ENCODE measurements at regions not wholly inside any gene's neighbourhood (a gene's known extent, or its start where the extent isn't known, plus 50 kb on each side); places are given as distances from the start of the nearest gene placed in this dataset.
A peak's percentile ranks its signal among the peaks of the same experiment; 100 is the strongest.

- no peak for DNase-seq (ENCODE audit: low read depth)
- no peak overlapping the region for H3K4me3 ChIP-seq (replicated peaks; ENCODE audit: low read depth, low read length)
- TF ChIP-seq, protein P1, sequence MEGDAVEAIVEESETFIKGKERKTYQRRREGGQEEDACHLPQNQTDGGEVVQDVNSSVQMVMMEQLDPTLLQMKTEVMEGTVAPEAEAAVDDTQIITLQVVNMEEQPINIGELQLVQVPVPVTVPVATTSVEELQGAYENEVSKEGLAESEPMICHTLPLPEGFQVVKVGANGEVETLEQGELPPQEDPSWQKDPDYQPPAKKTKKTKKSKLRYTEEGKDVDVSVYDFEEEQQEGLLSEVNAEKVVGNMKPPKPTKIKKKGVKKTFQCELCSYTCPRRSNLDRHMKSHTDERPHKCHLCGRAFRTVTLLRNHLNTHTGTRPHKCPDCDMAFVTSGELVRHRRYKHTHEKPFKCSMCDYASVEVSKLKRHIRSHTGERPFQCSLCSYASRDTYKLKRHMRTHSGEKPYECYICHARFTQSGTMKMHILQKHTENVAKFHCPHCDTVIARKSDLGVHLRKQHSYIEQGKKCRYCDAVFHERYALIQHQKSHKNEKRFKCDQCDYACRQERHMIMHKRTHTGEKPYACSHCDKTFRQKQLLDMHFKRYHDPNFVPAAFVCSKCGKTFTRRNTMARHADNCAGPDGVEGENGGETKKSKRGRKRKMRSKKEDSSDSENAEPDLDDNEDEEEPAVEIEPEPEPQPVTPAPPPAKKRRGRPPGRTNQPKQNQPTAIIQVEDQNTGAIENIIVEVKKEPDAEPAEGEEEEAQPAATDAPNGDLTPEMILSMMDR (IDR thresholded peaks at IDR 0.05; ENCODE audit: low read length, missing control alignments), result no peak
These were observed 376.5 kb downstream of the TBL1XR1 start for GRCh38 chr3:176820764-176821163.

DNA sequence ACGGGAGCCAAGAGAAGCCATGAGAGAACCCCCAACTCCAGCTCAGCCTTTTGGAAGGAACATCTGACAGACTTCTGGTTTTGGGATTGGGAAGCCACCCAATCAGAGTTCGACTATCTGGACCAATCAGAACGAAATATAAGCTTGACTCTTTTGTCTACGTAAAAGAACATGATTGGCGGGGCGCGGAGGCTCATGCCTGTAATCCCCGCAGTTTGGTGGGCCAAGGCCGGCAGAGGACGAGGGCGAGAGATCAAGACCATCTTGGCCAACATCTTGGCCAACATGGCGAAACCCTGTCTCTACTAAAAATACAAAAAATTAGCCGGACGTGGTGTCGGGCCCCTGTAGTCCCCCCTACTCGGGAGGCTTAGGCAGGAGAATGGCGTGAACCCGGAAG lies 380.3 kb downstream of the TBL1XR1 start:
- TF ChIP-seq, protein P1 (IDR thresholded peaks at IDR 0.05; ENCODE audit: low read length, missing control alignments), result no peak
- no peak for DNase-seq (ENCODE audit: low read depth)
- no peak overlapping the region for H3K4me3 ChIP-seq (replicated peaks; ENCODE audit: low read depth, low read length)

DNA sequence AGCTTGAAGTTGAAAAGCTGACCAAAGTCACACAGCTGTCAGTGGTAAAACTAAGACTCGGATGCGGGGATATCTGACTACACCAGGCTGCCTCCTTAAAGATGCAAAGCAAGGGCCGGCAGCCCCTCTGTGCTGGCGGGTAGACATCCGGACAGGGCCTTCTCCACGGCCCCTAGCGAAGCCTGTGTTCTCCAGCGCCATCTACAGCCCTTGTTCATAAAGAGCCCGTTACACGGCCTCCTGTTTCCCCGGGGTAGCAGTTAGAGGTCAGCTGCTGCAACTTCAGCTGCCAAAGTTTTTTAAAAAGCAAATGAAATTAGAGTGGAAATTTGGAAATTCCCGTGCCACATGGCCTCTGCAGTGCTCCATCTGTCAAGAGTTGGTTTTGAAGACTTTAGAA lies 383.0 kb downstream of the TBL1XR1 start:
- H3K4me3 ChIP-seq (replicated peaks; ENCODE audit: low read depth, low read length), result no peak overlapping the region
- TF ChIP-seq, protein P1 (IDR thresholded peaks at IDR 0.05; ENCODE audit: low read length, missing control alignments), result peak; percentile 68
- DNase-seq (ENCODE audit: low read depth), result peak; percentile 51

- H3K4me3 ChIP-seq (replicated peaks; ENCODE audit: low read depth, low read length), result no peak overlapping the region
- TF ChIP-seq, protein P1 (IDR thresholded peaks at IDR 0.05; ENCODE audit: low read length, missing control alignments), result no peak
- DNase-seq (ENCODE audit: low read depth), result no peak
These were observed 389.3 kb downstream of the TBL1XR1 start for GRCh38 chr3:176807938-176808337.

GRCh38 chr3:176799675-176800074 lies 397.6 kb downstream of the TBL1XR1 start:
- TF ChIP-seq, protein P1 (IDR thresholded peaks at IDR 0.05; ENCODE audit: low read length, missing control alignments), result no peak
- no peak overlapping the region for H3K4me3 ChIP-seq (replicated peaks; ENCODE audit: low read depth, low read length)
- no peak for DNase-seq (ENCODE audit: low read depth)

DNA sequence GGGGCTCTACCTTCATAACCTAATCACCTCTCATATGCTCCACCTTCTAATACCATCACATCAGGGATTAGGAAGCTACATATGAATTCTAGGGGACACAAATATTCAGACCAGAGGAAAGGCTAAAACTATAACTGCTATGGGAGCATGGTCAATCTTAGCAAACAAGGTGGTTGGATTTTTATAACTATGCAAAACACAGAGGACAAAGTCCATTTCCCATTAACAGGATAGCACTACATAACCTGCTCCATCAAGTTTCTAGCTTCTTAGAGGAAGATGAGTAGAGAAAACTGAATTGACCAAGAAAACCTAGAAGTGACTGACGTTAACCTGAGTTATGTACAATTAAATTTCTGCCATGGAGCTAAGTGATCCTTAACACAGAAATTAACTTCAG lies 398.6 kb downstream of the TBL1XR1 start:
- DNase-seq (ENCODE audit: low read depth), result no peak
- TF ChIP-seq, protein P1 (IDR thresholded peaks at IDR 0.05; ENCODE audit: low read length, missing control alignments), result no peak
- H3K4me3 ChIP-seq (replicated peaks; ENCODE audit: low read depth, low read length), result no peak overlapping the region

DNA sequence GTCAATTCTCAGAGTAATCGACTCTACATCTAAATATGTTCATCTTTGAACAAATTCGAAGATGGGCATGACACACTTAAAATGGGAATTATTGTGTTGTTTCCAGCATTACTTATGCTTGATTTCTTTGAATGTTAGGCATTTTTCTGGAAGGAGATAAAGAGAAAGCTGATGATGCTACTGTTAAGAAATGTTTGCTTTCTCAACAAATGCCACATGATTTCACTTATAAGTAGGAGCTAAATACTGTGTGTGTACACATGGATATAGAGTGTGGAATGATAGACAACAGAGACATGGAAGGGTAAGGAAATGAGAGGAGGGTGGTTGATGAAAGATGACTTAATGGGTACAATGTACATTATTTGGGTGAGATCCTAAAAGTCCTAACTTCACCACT lies 400.9 kb downstream of the TBL1XR1 start:
- H3K4me3 ChIP-seq (replicated peaks; ENCODE audit: low read depth, low read length), result no peak overlapping the region
- peak; percentile 8 for DNase-seq (ENCODE audit: low read depth)
- TF ChIP-seq, protein P1 (IDR thresholded peaks at IDR 0.05; ENCODE audit: low read length, missing control alignments), result no peak
